GM11168 (cell line): ENCODE measurements at regions not wholly inside any gene's neighbourhood (a gene's known extent, or its start where the extent isn't known, plus 50 kb on each side); places are given as distances from the start of the nearest gene placed in this dataset.

Experiments
- in situ Hi-C: fragments of 300-500 bp; cut with MboI; formaldehyde crosslinking; loops from one replicate; pipeline ENCODE4 v1.12.0; 2022; ENCODE audit warnings: low sequenced_read_pairs; ENCODE audit not compliant: unreplicated experiment

DNA sequence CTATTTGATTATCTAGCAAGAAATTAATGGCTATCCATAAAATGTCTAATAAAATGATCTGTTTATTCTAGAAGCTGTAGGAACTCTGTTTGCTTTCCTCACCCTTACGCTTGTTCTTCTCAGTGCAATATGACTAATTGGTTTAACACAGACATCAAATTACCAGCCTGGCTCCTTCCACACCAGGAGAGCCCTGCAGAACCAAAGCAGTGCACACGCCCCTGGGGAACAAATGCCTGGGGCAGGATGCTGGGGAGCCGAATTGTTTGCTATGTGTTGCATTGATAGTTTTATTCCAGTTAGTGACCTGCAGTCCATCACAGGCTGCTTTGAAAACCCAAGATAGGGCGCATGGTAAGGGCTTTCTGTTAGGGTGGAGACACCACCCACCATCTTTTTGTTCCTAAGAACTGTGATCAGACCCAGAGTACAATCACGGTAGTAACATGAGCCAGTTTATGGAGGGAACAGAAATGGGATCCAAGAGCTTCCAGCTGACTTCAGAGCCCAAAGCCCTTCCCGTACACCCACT is 126.4 kb upstream of the CD93 start:
- in situ Hi-C loops = loop anchor here (25.0 kb wide), 1 partner anchor 375 kb away; no protein-coding TSS in a partner anchor

DNA sequence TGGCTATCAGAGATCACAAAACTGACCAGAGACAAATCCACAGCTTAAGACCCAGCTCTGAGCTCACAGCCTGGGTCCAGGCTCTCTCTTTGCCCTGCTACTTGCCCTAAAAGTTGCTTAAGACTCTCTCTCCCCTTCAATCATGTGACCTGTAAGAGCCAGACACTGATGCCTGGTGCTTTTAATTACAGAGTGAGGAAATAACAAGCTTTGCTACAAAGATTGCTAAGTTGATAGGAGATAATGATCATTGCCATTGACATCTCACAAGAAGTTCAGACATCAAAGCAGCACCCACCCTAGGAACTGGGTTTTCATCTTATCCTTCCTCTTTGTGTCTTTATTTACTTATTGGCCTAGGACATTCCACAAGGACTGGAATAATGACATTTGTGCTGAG is 125.9 kb upstream of the CD93 start:
- in situ Hi-C loops = loop anchor here (25.0 kb wide), 1 partner anchor 375 kb away; no protein-coding TSS in a partner anchor

GRCh38 chr20:23211164-23211563 is 125.0 kb upstream of the CD93 start:
- in situ Hi-C loops = loop anchor here (25.0 kb wide), 1 partner anchor 374 kb away; no protein-coding TSS in a partner anchor

DNA sequence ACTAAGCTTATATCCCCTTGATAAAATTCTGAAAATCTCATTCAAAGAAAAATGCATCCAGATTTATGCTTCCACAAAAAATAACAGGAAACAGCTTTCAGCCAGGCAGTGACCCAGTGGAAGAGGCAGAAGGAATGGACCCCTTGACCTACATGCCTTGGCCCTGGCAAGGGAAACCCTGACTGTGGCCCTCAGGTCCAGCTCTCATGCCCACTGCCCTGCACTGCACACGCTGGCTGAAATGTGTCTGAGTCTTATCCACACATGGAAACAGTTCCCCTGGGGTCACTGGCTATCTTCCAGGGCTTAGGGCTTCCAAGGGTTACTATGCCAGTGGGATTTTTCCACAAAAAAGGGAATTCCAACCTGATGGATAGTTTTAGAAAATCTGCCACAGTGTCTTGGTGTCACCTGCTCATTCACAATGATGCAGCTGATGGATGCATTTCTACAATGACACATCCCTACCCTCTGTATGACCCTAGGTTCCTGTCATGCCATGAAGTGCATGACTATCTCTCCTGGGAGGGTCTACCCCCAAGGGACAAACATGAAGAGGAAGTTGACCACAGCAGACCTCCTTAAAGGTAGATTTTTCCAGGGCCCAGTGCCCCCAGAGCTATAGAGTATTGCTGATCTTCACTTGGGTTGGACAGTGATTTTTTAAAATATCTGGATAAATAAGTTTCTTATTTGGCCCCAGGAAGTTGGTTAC is 121.9 kb upstream of the CD93 start:
- in situ Hi-C loops = loop anchor here (25.0 kb wide), 1 partner anchor 371 kb away; no protein-coding TSS in a partner anchor

- in situ Hi-C loops = loop anchor here (25.0 kb wide), 1 partner anchor 370 kb away; no protein-coding TSS in a partner anchor
Measured at GRCh38 chr20:23206995-23207394, 120.9 kb upstream of the CD93 start.

GRCh38 chr20:23206061-23206460 is 119.9 kb upstream of the CD93 start:
- in situ Hi-C loops = loop anchor here (25.0 kb wide), 1 partner anchor 369 kb away; no protein-coding TSS in a partner anchor

GRCh38 chr20:23205611-23206041 is 119.5 kb upstream of the CD93 start:
- in situ Hi-C loops = loop anchor here (25.0 kb wide), 1 partner anchor 368 kb away; no protein-coding TSS in a partner anchor

DNA sequence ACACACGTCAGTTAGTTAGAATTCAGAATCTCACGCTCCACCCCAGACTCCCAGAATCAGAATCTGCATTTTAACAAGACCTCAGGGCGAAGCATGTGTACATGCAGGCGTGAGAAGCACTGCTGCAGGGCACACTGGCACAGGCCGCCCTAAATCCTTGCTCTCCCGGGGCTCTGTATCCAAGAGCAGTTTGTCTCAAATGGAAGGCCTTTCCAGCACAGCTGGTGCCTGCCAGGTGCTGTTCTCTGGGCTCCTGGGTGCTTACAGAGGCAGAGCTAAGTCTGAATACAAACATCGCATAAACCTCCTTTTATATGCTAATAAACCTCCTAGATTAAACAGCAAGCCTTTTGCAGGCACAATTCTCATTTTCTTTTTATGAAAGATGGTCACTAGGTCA is 119.1 kb upstream of the CD93 start:
- in situ Hi-C loops = loop anchor here (25.0 kb wide), 1 partner anchor 368 kb away; no protein-coding TSS in a partner anchor

DNA sequence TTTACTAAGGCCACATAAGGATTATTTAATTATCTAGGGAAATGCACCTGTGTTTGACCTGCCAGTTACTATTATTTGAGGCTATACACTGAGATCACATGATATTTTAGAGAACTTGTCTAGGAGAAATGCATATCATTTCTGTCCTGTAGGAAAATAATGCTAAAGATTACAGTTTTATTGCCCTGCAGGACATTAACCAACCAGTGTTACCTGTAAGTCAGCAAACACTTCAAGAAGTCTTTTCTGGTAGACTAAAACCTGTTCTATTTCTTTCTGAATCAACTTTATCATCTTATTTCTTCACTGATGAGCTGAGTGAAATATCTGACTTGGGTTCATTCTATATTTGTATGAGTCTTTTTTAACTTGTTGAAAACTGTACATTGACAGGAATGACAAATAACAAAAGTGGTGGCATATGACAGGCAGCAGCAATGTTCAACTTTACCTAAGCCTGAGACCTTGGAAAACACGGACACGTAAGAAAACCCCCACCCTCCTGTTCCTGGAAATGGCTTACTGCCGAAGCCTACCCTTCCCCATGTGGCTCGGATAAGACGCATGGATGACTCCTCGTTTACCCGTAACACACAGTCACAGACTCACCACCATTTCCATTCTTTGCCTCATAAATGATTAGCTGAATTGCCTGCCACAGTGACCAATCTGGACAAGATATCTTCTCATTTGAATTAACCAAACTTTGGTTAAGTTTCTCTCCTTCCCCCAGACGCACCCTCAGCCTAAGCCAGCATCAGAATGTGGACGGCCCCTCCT is 118.0 kb upstream of the CD93 start:
- in situ Hi-C loops = loop anchor here (25.0 kb wide), 1 partner anchor 367 kb away; no protein-coding TSS in a partner anchor

- in situ Hi-C loops = loop anchor here (25.0 kb wide), 1 partner anchor 366 kb away; no protein-coding TSS in a partner anchor
Measured at GRCh38 chr20:23203310-23203709, 117.2 kb upstream of the CD93 start.

DNA sequence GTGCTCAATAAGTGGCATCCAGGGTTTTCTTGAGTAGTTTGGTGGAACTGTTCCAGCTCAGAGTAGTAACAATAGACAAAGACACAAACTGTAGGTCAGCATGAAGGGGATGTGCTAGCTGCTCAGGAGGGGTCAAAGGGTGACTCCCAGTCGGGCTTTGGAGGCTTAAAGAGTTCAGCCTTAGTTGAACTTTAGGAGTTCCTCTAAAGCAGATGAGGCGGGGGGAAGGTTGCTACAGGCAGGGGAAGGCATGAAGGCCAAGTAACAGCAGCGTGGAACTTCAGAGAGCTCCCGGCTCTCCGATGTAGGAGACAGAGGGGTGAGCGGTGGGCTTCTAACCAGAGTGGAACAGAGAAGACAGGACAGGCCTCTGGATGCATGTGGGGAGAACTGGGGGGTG is 115.5 kb upstream of the CD93 start:
- in situ Hi-C loops = loop anchor here (25.0 kb wide), 1 partner anchor 364 kb away; no protein-coding TSS in a partner anchor

GRCh38 chr20:23200914-23201313 is 114.8 kb upstream of the CD93 start:
- in situ Hi-C loops = loop anchor here (25.0 kb wide), 1 partner anchor 364 kb away; no protein-coding TSS in a partner anchor

GRCh38 chr20:23200413-23200812 is 114.3 kb upstream of the CD93 start:
- in situ Hi-C loops = loop anchor here (25.0 kb wide), 1 partner anchor 363 kb away; no protein-coding TSS in a partner anchor

GRCh38 chr20:23199356-23199755 is 113.2 kb upstream of the CD93 start:
- in situ Hi-C loops = no loop called here

DNA sequence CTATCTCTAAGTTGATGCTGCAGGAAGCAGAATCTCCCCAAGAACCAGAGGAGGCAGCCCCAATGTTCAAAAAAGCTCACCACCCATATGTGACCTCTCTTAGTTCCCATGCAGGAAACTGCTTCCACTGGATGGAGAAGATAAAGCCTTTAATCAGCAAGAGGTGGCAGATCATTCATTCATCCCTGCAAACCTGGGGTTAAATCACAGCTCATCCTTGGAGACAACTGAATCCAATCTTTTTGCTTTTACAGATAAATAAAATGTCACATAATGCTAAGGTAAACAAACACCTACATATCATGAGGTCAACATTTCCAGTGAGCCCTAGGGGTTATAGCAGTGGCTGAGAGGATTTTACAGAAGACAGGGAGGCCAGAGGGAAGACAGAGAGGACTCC is 112.7 kb upstream of the CD93 start:
- in situ Hi-C loops = no loop called here

- in situ Hi-C loops = no loop called here
Measured at GRCh38 chr20:23197836-23198235, 111.7 kb upstream of the CD93 start.

DNA sequence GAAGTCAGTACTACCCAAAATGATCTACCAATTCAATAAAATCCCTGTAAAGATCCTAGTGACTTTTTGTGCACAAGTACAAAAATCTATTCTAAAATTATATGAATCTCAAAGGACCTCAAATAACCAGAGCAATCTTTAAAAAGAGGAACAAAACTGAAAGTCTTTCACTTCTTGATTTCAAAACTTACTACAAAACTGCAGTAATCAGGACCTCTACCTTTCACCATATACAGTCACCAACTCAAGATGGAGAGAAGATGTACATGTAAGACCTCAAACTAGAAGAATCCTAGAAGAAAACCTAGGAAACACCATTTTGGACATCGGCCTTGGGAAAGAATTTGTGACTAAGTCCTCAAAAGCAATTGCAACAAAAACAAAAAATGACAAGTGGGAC is 109.5 kb upstream of the CD93 start:
- in situ Hi-C loops = no loop called here

DNA sequence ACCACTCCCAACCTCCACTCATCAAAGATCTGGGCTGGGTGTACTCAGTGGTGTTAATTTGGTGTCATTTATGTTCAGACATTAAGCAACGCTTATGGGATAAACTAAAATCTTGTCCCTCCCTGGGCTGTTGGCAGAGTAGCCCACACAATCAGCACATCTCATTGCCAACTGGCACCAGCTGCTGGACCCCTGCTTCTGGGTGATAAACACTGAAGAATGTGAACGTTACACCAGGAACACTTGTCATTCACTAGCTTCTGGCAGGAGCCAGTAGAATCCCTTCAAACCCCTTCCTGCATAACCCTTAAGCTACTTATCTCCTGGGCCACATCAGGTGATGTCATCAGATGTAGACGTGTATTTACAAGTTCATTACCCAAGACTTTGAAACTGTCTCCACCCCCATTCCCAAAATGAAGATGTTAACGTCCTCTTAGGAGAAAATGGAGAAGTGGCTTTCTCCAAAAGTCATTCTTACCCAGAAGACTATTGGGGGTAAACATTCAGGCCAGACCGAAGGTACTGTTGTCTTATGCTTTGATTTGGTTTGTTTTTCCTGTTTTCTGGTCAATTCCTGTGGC is 107.8 kb upstream of the CD93 start:
- in situ Hi-C loops = no loop called here

- in situ Hi-C loops = no loop called here
Measured at GRCh38 chr20:23192469-23192868, 106.3 kb upstream of the CD93 start.

DNA sequence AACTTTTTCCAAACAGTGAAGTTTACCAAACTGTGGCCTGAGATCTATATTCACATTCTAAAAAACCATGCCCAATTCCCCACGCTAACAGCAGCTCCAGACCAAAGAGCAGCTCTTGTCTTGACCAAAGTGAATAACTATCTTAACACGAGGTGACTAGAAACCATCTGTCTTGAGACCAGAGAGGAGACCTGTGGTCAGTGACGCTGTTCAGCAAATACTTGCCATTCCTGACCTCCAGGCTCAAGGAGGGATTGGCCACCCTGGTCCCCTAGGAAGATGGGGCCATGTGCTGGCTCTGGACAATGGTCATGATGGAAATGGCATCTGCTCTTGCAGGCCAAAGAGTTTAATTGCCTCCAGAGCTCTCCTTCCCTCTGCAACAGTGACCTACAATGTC is 104.4 kb upstream of the CD93 start:
- in situ Hi-C loops = no loop called here
